Anterior cingulate cortex (tissue), 58 donors: ENCODE measurements at regions not wholly inside any gene's neighbourhood (a gene's known extent, or its start where the extent isn't known, plus 50 kb on each side); places are given as distances from the start of the nearest gene placed in this dataset.
"Not testable (repeated sequence)": the region's sequence is repeated elsewhere in the genome, so short reads cannot be mapped to it uniquely, and the experiment has no call there.

Experiments used
- DNase-seq, 58 donors: peaks; one replicate each; lab custom pipeline; 2025; lab: John Stamatoyannopoulos, UW

- no peak for DNase-seq
Measured at GRCh38 chr13:31514932-31515331, 224.4 kb upstream of the RXFP2 start.

GRCh38 chr13:31515427-31515826 lies 223.9 kb upstream of the RXFP2 start:
- DNase-seq = no peak

- no peak for DNase-seq
Measured at GRCh38 chr13:31517599-31517998, 221.7 kb upstream of the RXFP2 start.

- no peak for DNase-seq
Measured at GRCh38 chr13:31518645-31519044, 220.7 kb upstream of the RXFP2 start.

- DNase-seq = no peak
Measured at GRCh38 chr13:31521435-31521834, 217.9 kb upstream of the RXFP2 start.

- DNase-seq = no peak
Measured at GRCh38 chr13:31522396-31522795, 216.9 kb upstream of the RXFP2 start.

GRCh38 chr13:31528176-31528575 lies 211.2 kb upstream of the RXFP2 start:
- no peak for DNase-seq

GRCh38 chr13:31528758-31529157 lies 210.6 kb upstream of the RXFP2 start:
- no peak for DNase-seq

GRCh38 chr13:31530922-31531321 lies 208.4 kb upstream of the RXFP2 start:
- no peak for DNase-seq

GRCh38 chr13:31537052-31537451 lies 202.3 kb upstream of the RXFP2 start:
- DNase-seq = no peak

- no peak for DNase-seq
Measured at GRCh38 chr13:31538067-31539042, 201.0 kb upstream of the RXFP2 start.

- peak in 1 of 58 donors; percentile 9 for DNase-seq
Measured at GRCh38 chr13:31540281-31540680, 199.0 kb upstream of the RXFP2 start.

- DNase-seq = no peak
Measured at GRCh38 chr13:31543190-31543589, 196.1 kb upstream of the RXFP2 start.

- no peak for DNase-seq
Measured at GRCh38 chr13:31545616-31546015, 193.7 kb upstream of the RXFP2 start.

GRCh38 chr13:31556376-31556775 lies 182.9 kb upstream of the RXFP2 start:
- DNase-seq = no peak

GRCh38 chr13:31584221-31584620 lies 155.1 kb upstream of the RXFP2 start:
- not testable (repeated sequence) for DNase-seq

- no peak for DNase-seq
Measured at GRCh38 chr13:31587698-31588266, 151.5 kb upstream of the RXFP2 start.

GRCh38 chr13:31588316-31588715 lies 151.0 kb upstream of the RXFP2 start:
- no peak for DNase-seq

- DNase-seq = no peak
Measured at GRCh38 chr13:31588893-31589292, 150.4 kb upstream of the RXFP2 start.

GRCh38 chr13:31591642-31592233 lies 147.6 kb upstream of the RXFP2 start:
- DNase-seq = no peak

- peak in 15 of 58 donors; percentile 3 to 57 (median 12) for DNase-seq
Measured at GRCh38 chr13:31594056-31594455, 145.3 kb upstream of the RXFP2 start.
